HepG2 (cell line): ENCODE measurements at regions not wholly inside any gene's neighbourhood (a gene's known extent, or its start where the extent isn't known, plus 50 kb on each side); places are given as distances from the start of the nearest gene placed in this dataset.
"Not testable (repeated sequence)": the region's sequence is repeated elsewhere in the genome, so short reads cannot be mapped to it uniquely, and the experiment has no call there.

ENCODE experiments used
- ATAC-seq: fragments of 200-7000 bp; cut with Tn5 transposase; 3 replicates; pipeline ENCODE4 v1.9.1; 2020; ENCODE audit warnings: mild to moderate bottlenecking, moderate library complexity
- BruUV-seq: library from RNA; stranded (reverse); fragments of 400-500 nt; replicated peaks from 2 replicates; lab custom pipeline; 2021; lab: Mats Ljungman, UMichigan
- CTCF ChIA-PET: fragments of 300-600 bp; formaldehyde crosslinking; extraction: SDS; loops from one replicate; lab custom pipeline; 2021; ENCODE audit warnings: low total read pairs, inconsistent platforms, low intra/inter-chr PET ratio; lab: Yijun Ruan, JAX
- POLR2A ChIA-PET: fragments of 350-600 bp; sonication (Branson Sonifier 250); formaldehyde crosslinking; loops from one replicate; lab custom pipeline; 2020; ENCODE audit warnings: antibody characterized with exemption, inconsistent platforms; lab: Yijun Ruan, JAX
- DNase-seq: peaks from one replicate; pipeline ENCODE4 v3.0.0-alpha.2; 2015; ENCODE audit warnings: low spot score
- FAIRE-seq: peaks from 3 replicates; lab custom pipeline; 2011; peaks lifted over from hg19 to GRCh38; lab: Jason Lieb, UNC
- H2AFZ ChIP-seq: one replicate; pipeline ENCODE4 v1.6.1; 2011; ENCODE audit warnings: low read length, inconsistent platforms
- H3K27ac ChIP-seq: fragments of 300-600 bp; 3 replicates; pipeline ENCODE4 v1.8.0; 2011; ENCODE audit warnings: mixed run types, mild to moderate bottlenecking, mixed read lengths, low read length, inconsistent platforms; ENCODE audit not compliant: insufficient read depth; ENCODE audit errors: extremely low read length
- H3K27me3 ChIP-seq, 2 experiments: fragments of 200-600 bp in 1 of 2; 2 replicates in 1 of 2; 3 replicates in 1 of 2; pipeline versions ENCODE4 v1.6.0 to v1.8.0; 2011; ENCODE audit warnings: low read length in 2 of 2, mild to moderate bottlenecking in 2 of 2, moderate library complexity in 2 of 2, inconsistent platforms in 1 of 2; ENCODE audit not compliant: insufficient read depth in 2 of 2, control insufficient read depth in 1 of 2
- H3K36me3 ChIP-seq, 2 experiments: fragments of 200-600 bp in 1 of 2; replicated peaks in 1 of 2; 2 replicates in 1 of 2; 3 replicates in 1 of 2; pipeline versions ENCODE4 v1.5.1 to v1.8.0; 2011; ENCODE audit warnings: low read length in 2 of 2, inconsistent platforms in 1 of 2; ENCODE audit not compliant: insufficient read depth in 2 of 2, control insufficient read depth in 1 of 2
- H3K4me1 ChIP-seq: 2 replicates; pipeline ENCODE4 v1.5.1; 2012; ENCODE audit warnings: low read length, inconsistent platforms; ENCODE audit not compliant: insufficient read depth
- H3K4me2 ChIP-seq: 2 replicates; pipeline ENCODE4 v1.6.0; 2011; ENCODE audit warnings: low read depth, low read length, inconsistent platforms
- H3K4me3 ChIP-seq, 3 experiments: fragments of 200-600 bp in 1 of 3; sonication (generic), shearing (Covaris generic) in 1 of 3; replicated peaks in 1 of 3; 2 replicates each; pipeline ENCODE4 v1.5.1; 2011 to 2016; ENCODE audit warnings: low read length in 3 of 3, inconsistent platforms in 2 of 3, low read depth in 2 of 3, mild to moderate bottlenecking in 2 of 3, control low read depth in 1 of 3, mixed read lengths in 1 of 3; ENCODE audit not compliant: insufficient read depth in 1 of 3
- H3K79me2 ChIP-seq: one replicate; pipeline ENCODE4 v1.6.1; 2011; ENCODE audit warnings: low read length, inconsistent platforms; ENCODE audit not compliant: insufficient read depth
- H3K9ac ChIP-seq: 2 replicates; pipeline ENCODE4 v1.6.0; 2011; ENCODE audit warnings: mild to moderate bottlenecking, low read depth, low read length, inconsistent platforms; ENCODE audit not compliant: insufficient read depth
- H3K9me3 ChIP-seq: 2 replicates; pipeline ENCODE4 v1.5.1; 2012; ENCODE audit warnings: mild to moderate bottlenecking, low read length
- H4K20me1 ChIP-seq: 2 replicates; pipeline ENCODE4 v1.6.0; 2011; ENCODE audit warnings: inconsistent platforms, mild to moderate bottlenecking, low read length, moderate library complexity; ENCODE audit not compliant: insufficient read depth
- ATRX ChIP-seq: sonication (generic); formaldehyde crosslinking; IDR thresholded peaks from 2 replicates; pipeline ENCODE4 v1.4.0; 2020; ENCODE audit warnings: missing genetic modification reagents, borderline replicate concordance
- HMGXB4 ChIP-seq, 2 experiments: sonication (generic) in 1 of 2; formaldehyde crosslinking in 1 of 2; IDR thresholded peaks; 2 replicates each; pipeline versions ENCODE4 v1.4.0 to v1.6.1; 2018 to 2020; ENCODE audit warnings: missing genetic modification reagents in 2 of 2, borderline replicate concordance in 1 of 2, low read depth in 1 of 2, mild to moderate bottlenecking in 1 of 2, missing biosample characterization in 1 of 2
- NFYC ChIP-seq: IDR thresholded peaks from 2 replicates; pipeline ENCODE4 v1.6.1; 2016; ENCODE audit warnings: missing genetic modification reagents, missing compliant biosample characterization
- NPAS2 ChIP-seq: sonication (generic); formaldehyde crosslinking; IDR thresholded peaks from 2 replicates; pipeline ENCODE4 v1.8.0; 2022; ENCODE audit warnings: mild to moderate bottlenecking, missing genetic modification reagents, borderline replicate concordance
- RFX1 ChIP-seq: fragments of 450-650 bp; IDR thresholded peaks from 2 replicates; pipeline ENCODE4 v1.6.1; 2017
- RXRB ChIP-seq: IDR thresholded peaks from 2 replicates; pipeline ENCODE4 v1.6.1; 2016; ENCODE audit warnings: borderline replicate concordance, missing genetic modification reagents, missing compliant biosample characterization
- ZNF256 ChIP-seq: sonication (generic); formaldehyde crosslinking; conservative IDR thresholded peaks from 2 replicates; pipeline ENCODE4 v1.4.0; 2020; ENCODE audit warnings: missing genetic modification reagents
- ZNF562 ChIP-seq: sonication (generic); formaldehyde crosslinking; IDR thresholded peaks from 2 replicates; pipeline ENCODE4 v1.8.0; 2022; ENCODE audit warnings: missing genetic modification reagents, borderline replicate concordance
- ZNF747 ChIP-seq: sonication (generic); formaldehyde crosslinking; IDR thresholded peaks from 2 replicates; pipeline ENCODE4 v1.8.1; 2023; ENCODE audit warnings: missing genetic modification reagents, mild to moderate bottlenecking, borderline replicate concordance
- ZNF772 ChIP-seq: sonication (generic); formaldehyde crosslinking; IDR thresholded peaks from 2 replicates; pipeline ENCODE4 v1.5.0; 2020; ENCODE audit warnings: mild to moderate bottlenecking, missing genetic modification reagents
- WGBS: methylation state at CpG from one replicate; pipeline ENCODE4 v1.1.6; 2017; ENCODE audit warnings: low lambda C conversion rate; 5-methylcytosine and 5-hydroxymethylcytosine counted together
- in situ Hi-C: cut with HindIII; loops from 2 replicates; pipeline ENCODE4 v1.10.0; 2017; ENCODE audit warnings: low pct_unique_long_range_greater_than_20kb; ENCODE audit not compliant: extremely low pct_ligation_motif_present
- intact Hi-C: fragments of 100-400 bp; cut with micrococcal nuclease; formaldehyde crosslinking; loops from one replicate; pipeline ENCODE4 v1.10.0; 2022; ENCODE audit not compliant: unreplicated experiment

GRCh38 chr7:106757846-106758245 lies 96.9 kb upstream of the CCDC71L start:
- H3K4me2 ChIP-seq, result no peak overlapping the region
- WGBS, result 6% methylated on average over 2 of the region's 2 CpGs
- FAIRE-seq, result no peak
- H3K4me3 ChIP-seq, result no peak overlapping the region
- H3K9ac ChIP-seq, result no peak overlapping the region
- H3K36me3 ChIP-seq, result no peaks in the 10 kb centered on the region
- no TSS peak for BruUV-seq
- no peaks in the 10 kb centered on the region for H3K4me1 ChIP-seq
- ChIA-PET POLR2A (no interaction called here), CTCF (no interaction called here)
- in situ Hi-C loops (no loop called here), intact Hi-C loops (no loop called here)
- H3K79me2 ChIP-seq, result no peaks in the 10 kb centered on the region
- no peak for DNase-seq
- H4K20me1 ChIP-seq, result no peaks in the 10 kb centered on the region
- no peak for ATAC-seq
- no peak for TF ChIP-seq NPAS2 (CRISPR knock-in tag)
- no peaks in the 10 kb centered on the region for H3K27me3 ChIP-seq
- H2AFZ ChIP-seq, result no peak overlapping the region
- no peak overlapping the region for H3K27ac ChIP-seq
- H3K9me3 ChIP-seq, result no peaks in the 10 kb centered on the region

GRCh38 chr7:106762845-106763244 lies 101.9 kb upstream of the CCDC71L start:
- CTCF ChIA-PET, ATAC-seq, H3K4me3 ChIP-seq, H4K20me1 ChIP-seq, H3K4me2 ChIP-seq, H3K27me3 ChIP-seq, H3K27ac ChIP-seq, H3K9me3 ChIP-seq, DNase-seq, H2AFZ ChIP-seq, H3K9ac ChIP-seq, H3K36me3 ChIP-seq, POLR2A ChIA-PET, H3K4me1 ChIP-seq, intact Hi-C loops, FAIRE-seq, in situ Hi-C loops, H3K79me2 ChIP-seq, BruUV-seq: not testable (repeated sequence)
- WGBS, result 26% methylated on average over 2 of the region's 2 CpGs

GRCh38 chr7:106763717-106764116 lies 101.4 kb upstream of the PIK3CG start:
- WGBS, result 0% methylated on average over 2 of the region's 2 CpGs
- TF ChIP-seq ZNF772 (CRISPR knock-in tag), result no peak
- no peak for TF ChIP-seq RXRB (CRISPR knock-in tag)
- TF ChIP-seq HMGXB4 (CRISPR knock-in tag; IDR thresholded peaks at IDR 0.05; ENCODE audit: borderline replicate concordance in 1 of 2, low read depth in 1 of 2), result no peak
- no peak for TF ChIP-seq ZNF747 (CRISPR knock-in tag)
- no peak for TF ChIP-seq NFYC (CRISPR knock-in tag)
- no peak for TF ChIP-seq ZNF562
- TF ChIP-seq ATRX, result no peak
- no peak for TF ChIP-seq ZNF256 (CRISPR knock-in tag)
- TF ChIP-seq RFX1, result no peak

More at GRCh38 chr7:106763717-106764116, 101.4 kb upstream of the PIK3CG start:
- ChIA-PET CTCF (no interaction called here), POLR2A (no interaction called here)
- Histone ChIP-seq H3K27me3 (peaks cover 0 to 5% of the 10 kb centered on the region in 2 experiments; a peak in 1 of 5 replicates), H3K27ac (no peak overlapping the region), H2AFZ (no peak overlapping the region), H3K4me3 (no peak overlapping the region), H3K79me2 (no peaks in the 10 kb centered on the region), H4K20me1 (no peaks in the 10 kb centered on the region), H3K4me1 (no peaks in the 10 kb centered on the region), H3K36me3 (no peaks in the 10 kb centered on the region), H3K9ac (no peak overlapping the region), H3K9me3 (no peaks in the 10 kb centered on the region), H3K4me2 (no peak overlapping the region)
- intact Hi-C loops, result no loop called here
- DNase-seq (no peak), FAIRE-seq (no peak), ATAC-seq (no peak; the same call in 2 of the 3 replicates)
- no TSS peak for BruUV-seq
- in situ Hi-C loops, result no loop called here
